Activated CD8-positive, alpha-beta T cell treated with anti-CD3 and anti-CD28 coated beads for 36 hours (primary cell): ENCODE measurements at regions not wholly inside any gene's neighbourhood (a gene's known extent, or its start where the extent isn't known, plus 50 kb on each side); places are given as distances from the start of the nearest gene placed in this dataset.

Experiments
- ATAC-seq: fragments of 200-7000 bp; cut with Tn5 transposase; one replicate; pipeline ENCODE4 v1.10.0; 2021; ENCODE audit warnings: mild to moderate bottlenecking, moderate library complexity
- CTCF ChIA-PET: fragments of 350-600 bp; sonication (Branson Sonifier 250); formaldehyde crosslinking; loops from one replicate; lab custom pipeline; 2021; ENCODE audit warnings: antibody characterized with exemption; lab: Charles Lee
- POLR2A ChIA-PET: fragments of 350-600 bp; sonication (Branson Sonifier 250); formaldehyde crosslinking; loops from one replicate; lab custom pipeline; 2021; ENCODE audit warnings: antibody characterized with exemption; lab: Charles Lee
- DNase-seq: peaks from one replicate; pipeline ENCODE4 v3.0.0-alpha.2; 2020
- H3K27ac Mint-ChIP-seq: one replicate; pipeline ENCODE4 v1.8.0; 2021; ENCODE audit warnings: mild to moderate bottlenecking, mixed read lengths
- H3K27me3 Mint-ChIP-seq: one replicate; pipeline ENCODE4 v1.8.0; 2021; ENCODE audit warnings: mixed read lengths
- H3K36me3 Mint-ChIP-seq: one replicate; pipeline ENCODE4 v1.8.0; 2021; ENCODE audit warnings: low read depth, mixed read lengths
- H3K4me1 Mint-ChIP-seq: one replicate; pipeline ENCODE4 v1.8.0; 2021; ENCODE audit warnings: low read depth, mixed read lengths
- H3K4me3 Mint-ChIP-seq: one replicate; pipeline ENCODE4 v1.8.0; 2021; ENCODE audit warnings: mild to moderate bottlenecking, moderate library complexity, mixed read lengths
- H3K9me3 Mint-ChIP-seq: one replicate; pipeline ENCODE4 v1.8.0; 2021; ENCODE audit warnings: mixed read lengths
- intact Hi-C: fragments of 100-400 bp; cut with micrococcal nuclease; formaldehyde crosslinking; loops from one replicate; pipeline ENCODE4 v1.10.0; 2022
- TF ChIP-seq, protein P1 (sequence below): fragments of 200-600 bp; IDR thresholded peaks from one replicate; pipeline ENCODE4 v1.8.0; 2022; ENCODE audit warnings: antibody characterized with exemption, mild to moderate bottlenecking

DNA sequence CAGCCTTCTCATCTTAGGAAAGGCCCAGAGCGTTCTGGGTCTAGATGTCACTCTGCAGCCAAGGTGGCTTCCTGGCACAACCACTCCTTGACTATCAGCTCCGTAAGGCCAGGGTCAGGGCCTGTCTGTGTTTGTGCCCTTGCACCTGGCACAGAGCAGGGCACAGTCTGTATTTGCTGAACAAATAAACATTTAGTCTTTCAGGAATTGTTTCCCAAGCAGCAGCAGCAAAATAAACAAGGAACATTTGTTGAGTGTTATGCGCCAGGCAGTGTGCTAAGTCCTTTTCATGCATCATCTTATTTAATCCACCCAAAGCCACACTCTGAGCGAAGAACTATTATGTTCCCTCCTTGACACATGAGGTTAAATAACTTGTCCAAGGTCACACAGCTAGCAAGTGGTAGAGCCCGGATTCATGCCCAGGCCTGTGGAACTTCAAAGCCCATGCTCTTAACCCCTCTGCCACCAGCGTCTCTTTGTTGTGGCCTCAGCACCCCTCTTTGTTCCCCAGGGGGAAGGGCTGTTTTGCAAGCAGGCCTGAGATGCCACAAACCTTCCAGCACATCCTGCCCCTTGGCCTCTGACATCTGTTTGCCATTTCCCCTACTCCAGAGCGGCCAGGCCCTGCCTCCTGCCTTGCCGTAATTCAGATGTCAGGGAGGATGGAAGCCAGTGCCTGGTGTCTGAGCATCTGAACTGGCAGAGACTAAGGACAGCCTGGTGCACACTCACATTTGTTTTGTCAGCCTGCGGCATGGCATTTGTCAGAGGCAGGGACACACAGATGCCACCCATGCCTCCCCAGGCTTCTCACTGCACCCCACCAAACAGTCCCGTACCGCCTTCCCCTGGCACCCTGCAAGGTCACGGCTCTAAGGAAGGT is 325.8 kb upstream of the ZMIZ1 start:
- ChIA-PET CTCF (no interaction called here), POLR2A (no interaction called here)
- DNase-seq (peak; percentile 49), ATAC-seq (peak; percentile 88)
- H3K4me1 Mint-ChIP-seq, result peaks cover 14% of the 10 kb centered on the region
- H3K27ac Mint-ChIP-seq, result no peak overlapping the region
- TF ChIP-seq, protein P1, sequence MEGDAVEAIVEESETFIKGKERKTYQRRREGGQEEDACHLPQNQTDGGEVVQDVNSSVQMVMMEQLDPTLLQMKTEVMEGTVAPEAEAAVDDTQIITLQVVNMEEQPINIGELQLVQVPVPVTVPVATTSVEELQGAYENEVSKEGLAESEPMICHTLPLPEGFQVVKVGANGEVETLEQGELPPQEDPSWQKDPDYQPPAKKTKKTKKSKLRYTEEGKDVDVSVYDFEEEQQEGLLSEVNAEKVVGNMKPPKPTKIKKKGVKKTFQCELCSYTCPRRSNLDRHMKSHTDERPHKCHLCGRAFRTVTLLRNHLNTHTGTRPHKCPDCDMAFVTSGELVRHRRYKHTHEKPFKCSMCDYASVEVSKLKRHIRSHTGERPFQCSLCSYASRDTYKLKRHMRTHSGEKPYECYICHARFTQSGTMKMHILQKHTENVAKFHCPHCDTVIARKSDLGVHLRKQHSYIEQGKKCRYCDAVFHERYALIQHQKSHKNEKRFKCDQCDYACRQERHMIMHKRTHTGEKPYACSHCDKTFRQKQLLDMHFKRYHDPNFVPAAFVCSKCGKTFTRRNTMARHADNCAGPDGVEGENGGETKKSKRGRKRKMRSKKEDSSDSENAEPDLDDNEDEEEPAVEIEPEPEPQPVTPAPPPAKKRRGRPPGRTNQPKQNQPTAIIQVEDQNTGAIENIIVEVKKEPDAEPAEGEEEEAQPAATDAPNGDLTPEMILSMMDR, result no peak
- no peaks in the 10 kb centered on the region for H3K36me3 Mint-ChIP-seq
- peaks cover under 1% of the 10 kb centered on the region for H3K27me3 Mint-ChIP-seq
- intact Hi-C loops, result no loop called here
- no peak overlapping the region for H3K4me3 Mint-ChIP-seq
- H3K9me3 Mint-ChIP-seq, result no peaks in the 10 kb centered on the region

DNA sequence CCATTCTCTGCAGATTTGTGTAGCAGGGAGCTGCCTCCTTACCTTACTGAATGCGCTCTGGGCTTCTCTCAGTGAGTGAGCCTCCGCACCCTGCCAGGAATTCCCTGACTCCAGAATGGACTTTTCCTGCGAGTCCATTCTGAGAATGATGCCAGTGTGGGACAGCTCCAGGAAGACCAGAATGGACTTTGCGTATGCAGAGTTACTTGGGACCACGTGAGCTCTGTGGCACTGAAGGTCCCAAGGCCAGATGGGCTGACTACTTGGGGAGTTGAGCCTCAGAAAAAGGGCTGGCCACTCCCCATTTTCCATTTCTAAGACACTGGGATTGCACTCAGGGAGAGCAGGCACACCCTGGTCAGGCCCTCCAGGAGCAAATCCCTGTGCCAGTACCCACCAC is 324.7 kb upstream of the ZMIZ1 start:
- H3K4me3 Mint-ChIP-seq, result no peak overlapping the region
- intact Hi-C loops, result no loop called here
- peaks cover 17% of the 10 kb centered on the region for H3K4me1 Mint-ChIP-seq
- no peaks in the 10 kb centered on the region for H3K27me3 Mint-ChIP-seq
- ATAC-seq (no peak), DNase-seq (no peak)
- H3K36me3 Mint-ChIP-seq, result no peaks in the 10 kb centered on the region
- CTCF ChIA-PET, result no interaction called here
- POLR2A ChIA-PET, result no interaction called here
- H3K27ac Mint-ChIP-seq, result no peak overlapping the region
- no peaks in the 10 kb centered on the region for H3K9me3 Mint-ChIP-seq
- TF ChIP-seq, protein P1, result no peak

DNA sequence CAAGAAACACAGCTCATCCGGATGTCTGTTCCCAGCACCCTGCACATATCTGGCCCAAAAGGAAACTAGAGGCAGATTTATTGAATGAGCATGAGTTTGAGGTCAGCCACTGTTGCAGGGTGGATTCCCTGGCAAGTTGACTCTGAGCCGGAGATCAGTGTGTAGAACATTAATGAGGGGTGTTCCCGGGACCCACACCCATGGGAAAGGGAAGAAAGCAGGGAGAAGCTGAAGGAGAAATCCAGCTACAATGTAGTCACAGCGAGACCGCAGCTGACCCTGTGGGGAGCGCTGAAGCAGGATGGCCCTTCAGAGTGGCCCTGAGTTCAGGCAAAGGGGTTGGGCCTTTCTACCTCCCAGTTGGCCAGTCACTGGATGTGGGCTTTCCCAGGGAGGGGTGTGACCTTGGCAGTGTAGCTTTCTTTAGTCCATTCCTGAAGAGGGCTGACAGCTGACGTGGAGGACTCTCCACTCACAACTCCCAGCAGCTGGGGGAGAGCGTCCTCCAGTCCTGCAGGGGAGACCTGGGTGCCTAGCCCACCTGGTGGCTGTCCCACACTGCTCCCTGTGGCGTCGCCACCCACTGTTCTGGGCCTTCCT is 324.2 kb upstream of the ZMIZ1 start:
- peaks cover 21% of the 10 kb centered on the region for H3K4me1 Mint-ChIP-seq
- ATAC-seq (no peak), DNase-seq (no peak)
- H3K27ac Mint-ChIP-seq, result no peak overlapping the region
- ChIA-PET POLR2A (no interaction called here), CTCF (interaction anchor here (0.8 kb wide), 1 partner anchor 87 kb away, joined by 3 read pairs; no protein-coding TSS in a partner anchor)
- H3K4me3 Mint-ChIP-seq, result no peak overlapping the region
- H3K9me3 Mint-ChIP-seq, result no peaks in the 10 kb centered on the region
- intact Hi-C loops, result no loop called here
- H3K27me3 Mint-ChIP-seq, result no peaks in the 10 kb centered on the region
- no peaks in the 10 kb centered on the region for H3K36me3 Mint-ChIP-seq
- TF ChIP-seq, protein P1, result no peak

- ChIA-PET CTCF (interaction anchor here (0.8 kb wide), 1 partner anchor 88 kb away, joined by 3 read pairs; no protein-coding TSS in a partner anchor), POLR2A (no interaction called here)
- H3K4me3 Mint-ChIP-seq, result no peak overlapping the region
- intact Hi-C loops, result no loop called here
- H3K27me3 Mint-ChIP-seq, result no peaks in the 10 kb centered on the region
- peaks cover 25% of the 10 kb centered on the region for H3K4me1 Mint-ChIP-seq
- TF ChIP-seq, protein P1, result no peak
- no peak overlapping the region for H3K27ac Mint-ChIP-seq
- no peaks in the 10 kb centered on the region for H3K9me3 Mint-ChIP-seq
- ATAC-seq (no peak), DNase-seq (no peak)
- no peaks in the 10 kb centered on the region for H3K36me3 Mint-ChIP-seq
Observed at GRCh38 chr10:78745441-78745840, 323.3 kb upstream of the ZMIZ1 start.
